Neural cell (in vitro differentiated cells): ENCODE measurements at regions not wholly inside any gene's neighbourhood (a gene's known extent, or its start where the extent isn't known, plus 50 kb on each side); places are given as distances from the start of the nearest gene placed in this dataset.

Experiments used
- H2AFZ ChIP-seq: fragments of 200-600, 300-800 bp; sonication (generic), shearing (Covaris generic); 2 replicates; pipeline ENCODE4 v1.6.0; 2014; ENCODE audit warnings: low read depth, mild to moderate bottlenecking, antibody characterized with exemption, low read length, moderate library complexity
- H3F3A ChIP-seq: fragments of 200-600 bp; shearing (Covaris generic); 2 replicates; pipeline ENCODE4 v1.6.1; 2016; ENCODE audit warnings: mild to moderate bottlenecking, moderate library complexity, mixed read lengths, antibody characterized with exemption, low read length; ENCODE audit not compliant: insufficient read depth, poor library complexity, severe bottlenecking
- H3K27ac ChIP-seq: fragments of 200-600, 300-800 bp; sonication (generic), shearing (Covaris generic); 2 replicates; pipeline ENCODE4 v1.5.1; 2014; ENCODE audit warnings: mild to moderate bottlenecking, low read length, moderate library complexity
- H3K27me3 ChIP-seq: fragments of 300-800, 200-600 bp; sonication (generic), shearing (Covaris generic); 2 replicates; pipeline ENCODE4 v1.6.0; 2014; ENCODE audit warnings: mild to moderate bottlenecking, low read depth, low read length, moderate library complexity; ENCODE audit not compliant: insufficient read depth
- H3K36me3 ChIP-seq: fragments of 300-800, 200-600 bp; sonication (generic), shearing (Covaris generic); 2 replicates; pipeline ENCODE4 v1.5.1; 2014; ENCODE audit warnings: mild to moderate bottlenecking, antibody characterized with exemption, low read length, moderate library complexity; ENCODE audit not compliant: insufficient read depth
- H3K4me2 ChIP-seq: fragments of 300-800, 200-600 bp; sonication (generic), shearing (Covaris generic); 2 replicates; pipeline ENCODE4 v1.6.0; 2014; ENCODE audit warnings: mild to moderate bottlenecking, low read length
- H3K4me3 ChIP-seq: fragments of 300-800, 200-600 bp; sonication (generic), shearing (Covaris generic); 2 replicates; pipeline ENCODE4 v1.5.1; 2014; ENCODE audit warnings: mild to moderate bottlenecking, low read length, moderate library complexity
- H3K79me2 ChIP-seq: fragments of 200-600 bp; shearing (Covaris generic); replicated peaks from 2 replicates; pipeline ENCODE4 v1.6.0; 2014; ENCODE audit warnings: mild to moderate bottlenecking, low read length, moderate library complexity; ENCODE audit not compliant: insufficient read depth
- H3K9ac ChIP-seq: fragments of 300-800, 200-600 bp; sonication (generic), shearing (Covaris generic); 2 replicates; pipeline ENCODE4 v1.6.1; 2016; ENCODE audit warnings: mild to moderate bottlenecking, low read length, mixed read lengths
- H3K9me2 ChIP-seq: fragments of 200-600 bp; shearing (Covaris generic); 2 replicates; pipeline ENCODE4 v1.6.1; 2016; ENCODE audit warnings: mild to moderate bottlenecking, low read length, mixed read lengths; ENCODE audit not compliant: insufficient read depth
- H3K9me3 ChIP-seq: fragments of 200-600, 300-800 bp; sonication (generic), shearing (Covaris generic); 2 replicates; pipeline ENCODE4 v1.6.1; 2016; ENCODE audit warnings: mild to moderate bottlenecking, mixed run types, low read length, moderate library complexity, mixed read lengths
- H4K20me1 ChIP-seq: fragments of 200-600 bp; shearing (Covaris generic); 2 replicates; pipeline ENCODE4 v1.6.1; 2016; ENCODE audit warnings: mild to moderate bottlenecking, mixed run types; ENCODE audit not compliant: insufficient read depth
- EP300 ChIP-seq: fragments of 450-650 bp; conservative IDR thresholded peaks from 2 replicates; pipeline ENCODE4 v1.6.1; 2014; ENCODE audit warnings: antibody characterized with exemption, mild to moderate bottlenecking, moderate library complexity; ENCODE audit not compliant: poor library complexity, severe bottlenecking
- EZH2 ChIP-seq: fragments of 200-600, 300-800 bp; shearing (Covaris generic), sonication (generic); IDR thresholded peaks from 2 replicates; pipeline ENCODE4 v1.6.1; 2014; ENCODE audit warnings: antibody characterized with exemption, low read length, borderline replicate concordance, mild to moderate bottlenecking; ENCODE audit not compliant: insufficient read depth, poor library complexity, severe bottlenecking
- MXI1 ChIP-seq: fragments of 450-650 bp; conservative IDR thresholded peaks from 2 replicates; pipeline ENCODE4 v1.6.1; 2014; ENCODE audit warnings: antibody characterized with exemption, mild to moderate bottlenecking; ENCODE audit not compliant: poor library complexity, severe bottlenecking
- POLR2AphosphoS5 ChIP-seq: IDR thresholded peaks from 2 replicates; pipeline ENCODE4 v1.6.1; 2012
- RAD21 ChIP-seq: fragments of 450-650 bp; conservative IDR thresholded peaks from 2 replicates; pipeline ENCODE4 v1.6.1; 2014; ENCODE audit warnings: antibody characterized with exemption, mild to moderate bottlenecking, moderate library complexity
- SMC3 ChIP-seq: fragments of 450-650 bp; conservative IDR thresholded peaks from 2 replicates; pipeline ENCODE4 v1.6.1; 2014; ENCODE audit warnings: antibody characterized with exemption, mild to moderate bottlenecking, moderate library complexity; ENCODE audit not compliant: poor library complexity
- TAF1 ChIP-seq: IDR thresholded peaks from 2 replicates; pipeline ENCODE4 v1.6.1; 2012; ENCODE audit warnings: low read depth
- TF ChIP-seq, protein P1 (sequence below): fragments of 450-650 bp; IDR thresholded peaks from 2 replicates; pipeline ENCODE4 v1.5.1; 2014; ENCODE audit warnings: antibody characterized with exemption, mild to moderate bottlenecking, moderate library complexity; ENCODE audit not compliant: poor library complexity, severe bottlenecking
- TF ChIP-seq, protein P2 (sequence below): IDR thresholded peaks from 2 replicates; pipeline ENCODE4 v1.6.1; 2012; ENCODE audit warnings: borderline replicate concordance

GRCh38 chr17:5819921-5820685, 235.8 kb upstream of the NLRP1 start:
- TF ChIP-seq EP300, result no peak
- no peak for TF ChIP-seq MXI1
- TF ChIP-seq POLR2AphosphoS5, result no peak
- Histone ChIP-seq H4K20me1 (no peaks in the 10 kb centered on the region), H3K27me3 (no peaks in the 10 kb centered on the region), H3K9ac (no peak overlapping the region), H3F3A (no peaks in the 10 kb centered on the region), H2AFZ (no peak overlapping the region), H3K4me2 (no peak overlapping the region), H3K9me2 (no peaks in the 10 kb centered on the region), H3K27ac (no peak overlapping the region), H3K79me2 (no peaks in the 10 kb centered on the region), H3K9me3 (no peaks in the 10 kb centered on the region), H3K4me3 (no peak overlapping the region), H3K36me3 (no peaks in the 10 kb centered on the region)

DNA sequence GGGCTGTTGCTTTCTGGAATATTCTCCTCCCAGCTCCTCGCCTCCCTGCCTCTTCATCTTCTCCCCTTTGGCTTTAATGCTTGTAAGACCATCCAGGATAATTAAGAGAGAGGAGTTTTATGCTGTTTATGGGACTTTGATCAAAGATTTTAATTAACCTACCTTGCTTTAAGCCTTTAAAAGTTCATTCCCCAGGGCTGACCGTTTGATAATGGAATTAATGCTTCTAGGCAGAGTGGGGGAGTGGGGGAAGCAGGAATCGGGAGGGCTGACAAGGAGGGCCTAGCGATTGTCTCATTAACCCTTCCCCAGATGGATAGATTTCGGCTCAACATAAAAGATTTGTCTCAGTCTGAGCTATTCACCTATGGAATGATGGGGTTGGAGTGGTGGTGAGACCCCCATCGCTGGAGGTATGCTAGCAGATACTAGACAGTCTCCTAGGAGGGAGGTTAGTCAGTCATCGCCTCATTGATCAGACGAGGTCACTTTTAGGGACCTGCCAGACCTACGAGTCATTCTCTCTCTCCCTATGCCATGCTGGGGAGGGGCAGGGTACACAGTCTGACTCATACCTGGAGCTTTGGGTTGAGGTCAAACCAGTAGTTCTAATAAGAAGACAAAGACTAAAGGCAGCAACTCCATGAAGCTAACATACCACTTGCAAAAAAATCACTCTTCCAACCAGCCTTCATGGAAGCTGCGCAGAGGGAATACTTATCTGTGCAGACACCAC, 236.6 kb upstream of the NLRP1 start:
- no peak overlapping the region for H2AFZ ChIP-seq

More for the DNA sequence above, 236.6 kb upstream of the NLRP1 start:
- Histone ChIP-seq H3K36me3 (no peaks in the 10 kb centered on the region), H3K9me2 (no peaks in the 10 kb centered on the region), H3K79me2 (no peaks in the 10 kb centered on the region), H3K9me3 (no peaks in the 10 kb centered on the region), H3K27me3 (no peaks in the 10 kb centered on the region), H3K4me2 (no peak overlapping the region), H4K20me1 (no peaks in the 10 kb centered on the region), H3K4me3 (no peak overlapping the region), H3K9ac (no peak overlapping the region), H3K27ac (no peak overlapping the region), H3F3A (no peaks in the 10 kb centered on the region)
- TF ChIP-seq EP300 (no peak), RAD21 (no peak), TAF1 (no peak), MXI1 (no peak), SMC3 (no peak), POLR2AphosphoS5 (no peak), EZH2 (no peak)
- TF ChIP-seq, protein P1, sequence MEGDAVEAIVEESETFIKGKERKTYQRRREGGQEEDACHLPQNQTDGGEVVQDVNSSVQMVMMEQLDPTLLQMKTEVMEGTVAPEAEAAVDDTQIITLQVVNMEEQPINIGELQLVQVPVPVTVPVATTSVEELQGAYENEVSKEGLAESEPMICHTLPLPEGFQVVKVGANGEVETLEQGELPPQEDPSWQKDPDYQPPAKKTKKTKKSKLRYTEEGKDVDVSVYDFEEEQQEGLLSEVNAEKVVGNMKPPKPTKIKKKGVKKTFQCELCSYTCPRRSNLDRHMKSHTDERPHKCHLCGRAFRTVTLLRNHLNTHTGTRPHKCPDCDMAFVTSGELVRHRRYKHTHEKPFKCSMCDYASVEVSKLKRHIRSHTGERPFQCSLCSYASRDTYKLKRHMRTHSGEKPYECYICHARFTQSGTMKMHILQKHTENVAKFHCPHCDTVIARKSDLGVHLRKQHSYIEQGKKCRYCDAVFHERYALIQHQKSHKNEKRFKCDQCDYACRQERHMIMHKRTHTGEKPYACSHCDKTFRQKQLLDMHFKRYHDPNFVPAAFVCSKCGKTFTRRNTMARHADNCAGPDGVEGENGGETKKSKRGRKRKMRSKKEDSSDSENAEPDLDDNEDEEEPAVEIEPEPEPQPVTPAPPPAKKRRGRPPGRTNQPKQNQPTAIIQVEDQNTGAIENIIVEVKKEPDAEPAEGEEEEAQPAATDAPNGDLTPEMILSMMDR, result no peak
- TF ChIP-seq, protein P2, sequence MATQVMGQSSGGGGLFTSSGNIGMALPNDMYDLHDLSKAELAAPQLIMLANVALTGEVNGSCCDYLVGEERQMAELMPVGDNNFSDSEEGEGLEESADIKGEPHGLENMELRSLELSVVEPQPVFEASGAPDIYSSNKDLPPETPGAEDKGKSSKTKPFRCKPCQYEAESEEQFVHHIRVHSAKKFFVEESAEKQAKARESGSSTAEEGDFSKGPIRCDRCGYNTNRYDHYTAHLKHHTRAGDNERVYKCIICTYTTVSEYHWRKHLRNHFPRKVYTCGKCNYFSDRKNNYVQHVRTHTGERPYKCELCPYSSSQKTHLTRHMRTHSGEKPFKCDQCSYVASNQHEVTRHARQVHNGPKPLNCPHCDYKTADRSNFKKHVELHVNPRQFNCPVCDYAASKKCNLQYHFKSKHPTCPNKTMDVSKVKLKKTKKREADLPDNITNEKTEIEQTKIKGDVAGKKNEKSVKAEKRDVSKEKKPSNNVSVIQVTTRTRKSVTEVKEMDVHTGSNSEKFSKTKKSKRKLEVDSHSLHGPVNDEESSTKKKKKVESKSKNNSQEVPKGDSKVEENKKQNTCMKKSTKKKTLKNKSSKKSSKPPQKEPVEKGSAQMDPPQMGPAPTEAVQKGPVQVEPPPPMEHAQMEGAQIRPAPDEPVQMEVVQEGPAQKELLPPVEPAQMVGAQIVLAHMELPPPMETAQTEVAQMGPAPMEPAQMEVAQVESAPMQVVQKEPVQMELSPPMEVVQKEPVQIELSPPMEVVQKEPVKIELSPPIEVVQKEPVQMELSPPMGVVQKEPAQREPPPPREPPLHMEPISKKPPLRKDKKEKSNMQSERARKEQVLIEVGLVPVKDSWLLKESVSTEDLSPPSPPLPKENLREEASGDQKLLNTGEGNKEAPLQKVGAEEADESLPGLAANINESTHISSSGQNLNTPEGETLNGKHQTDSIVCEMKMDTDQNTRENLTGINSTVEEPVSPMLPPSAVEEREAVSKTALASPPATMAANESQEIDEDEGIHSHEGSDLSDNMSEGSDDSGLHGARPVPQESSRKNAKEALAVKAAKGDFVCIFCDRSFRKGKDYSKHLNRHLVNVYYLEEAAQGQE, result no peak
